ENCODE measurements at regions not wholly inside any gene's neighbourhood (a gene's known extent, or its start where the extent isn't known, plus 50 kb on each side); places are given as distances from the start of the nearest gene placed in this dataset.

DNA sequence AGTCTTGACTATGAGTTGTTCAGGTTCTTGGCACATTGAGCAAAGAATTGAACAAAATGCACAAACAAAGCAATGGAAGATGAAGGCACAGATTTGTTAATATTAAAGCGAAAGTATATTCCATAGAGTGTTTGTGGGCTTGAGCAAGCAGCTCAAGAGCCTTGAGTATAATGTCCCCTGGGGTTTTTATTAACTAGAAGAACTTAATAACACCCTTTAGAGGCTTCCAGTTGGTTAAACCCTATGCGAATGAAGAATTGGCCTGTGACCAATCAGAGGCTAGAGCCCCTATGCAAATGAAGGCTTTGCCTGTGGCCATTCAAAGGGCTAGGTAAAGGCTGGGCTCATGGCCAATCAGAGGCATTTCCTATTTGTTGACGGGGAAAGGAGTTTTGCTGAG is 135.3 kb upstream of the IL12B start:
- Histone ChIP-seq H3K4me1 (peaks cover 0 to 6% (median 0%) of the 10 kb centered on the region in 9 donors), H3K36me3 (no peaks in the 10 kb centered on the region), H3K27me3 (peaks cover 0 to 4% (median 0%) of the 10 kb centered on the region in 7 donors), H3K4me3 (no peak overlapping the region), H3K9me3 (no peaks in the 10 kb centered on the region), H3K27ac (no peak overlapping the region)
- no peak for DNase-seq
- intact Hi-C loops (cut with DNase I) = no loop called here
- TF ChIP-seq, protein P1, sequence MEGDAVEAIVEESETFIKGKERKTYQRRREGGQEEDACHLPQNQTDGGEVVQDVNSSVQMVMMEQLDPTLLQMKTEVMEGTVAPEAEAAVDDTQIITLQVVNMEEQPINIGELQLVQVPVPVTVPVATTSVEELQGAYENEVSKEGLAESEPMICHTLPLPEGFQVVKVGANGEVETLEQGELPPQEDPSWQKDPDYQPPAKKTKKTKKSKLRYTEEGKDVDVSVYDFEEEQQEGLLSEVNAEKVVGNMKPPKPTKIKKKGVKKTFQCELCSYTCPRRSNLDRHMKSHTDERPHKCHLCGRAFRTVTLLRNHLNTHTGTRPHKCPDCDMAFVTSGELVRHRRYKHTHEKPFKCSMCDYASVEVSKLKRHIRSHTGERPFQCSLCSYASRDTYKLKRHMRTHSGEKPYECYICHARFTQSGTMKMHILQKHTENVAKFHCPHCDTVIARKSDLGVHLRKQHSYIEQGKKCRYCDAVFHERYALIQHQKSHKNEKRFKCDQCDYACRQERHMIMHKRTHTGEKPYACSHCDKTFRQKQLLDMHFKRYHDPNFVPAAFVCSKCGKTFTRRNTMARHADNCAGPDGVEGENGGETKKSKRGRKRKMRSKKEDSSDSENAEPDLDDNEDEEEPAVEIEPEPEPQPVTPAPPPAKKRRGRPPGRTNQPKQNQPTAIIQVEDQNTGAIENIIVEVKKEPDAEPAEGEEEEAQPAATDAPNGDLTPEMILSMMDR (IDR thresholded peaks at IDR 0.05) = no peak
- 80 to 81% methylated on average over 3 of the region's 3 CpGs for WGBS, 2 donors
- ATAC-seq = no peak

DNA sequence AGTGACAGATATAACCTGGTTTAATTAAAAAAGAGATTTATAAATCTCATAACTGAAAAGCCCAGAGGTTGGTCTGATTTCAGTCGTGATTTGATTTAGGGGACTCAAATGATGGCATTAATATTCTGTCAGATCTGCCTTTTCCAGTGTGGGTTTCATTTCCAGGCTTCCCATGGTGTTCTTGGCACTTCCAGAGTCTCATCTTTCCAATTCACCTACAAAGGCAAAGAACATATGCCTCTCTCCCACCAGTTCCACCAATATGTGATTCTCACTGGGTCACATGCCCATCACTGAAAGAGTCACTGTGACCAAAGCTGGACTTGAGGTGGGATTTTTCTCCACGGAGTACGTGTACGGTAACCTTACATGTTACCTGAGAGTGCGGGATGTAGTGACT is 137.4 kb upstream of the IL12B start:
- Histone ChIP-seq H3K4me3 (no peak overlapping the region), H3K27ac (no peak overlapping the region)
- intact Hi-C loops (cut with DNase I) = no loop called here

DNA sequence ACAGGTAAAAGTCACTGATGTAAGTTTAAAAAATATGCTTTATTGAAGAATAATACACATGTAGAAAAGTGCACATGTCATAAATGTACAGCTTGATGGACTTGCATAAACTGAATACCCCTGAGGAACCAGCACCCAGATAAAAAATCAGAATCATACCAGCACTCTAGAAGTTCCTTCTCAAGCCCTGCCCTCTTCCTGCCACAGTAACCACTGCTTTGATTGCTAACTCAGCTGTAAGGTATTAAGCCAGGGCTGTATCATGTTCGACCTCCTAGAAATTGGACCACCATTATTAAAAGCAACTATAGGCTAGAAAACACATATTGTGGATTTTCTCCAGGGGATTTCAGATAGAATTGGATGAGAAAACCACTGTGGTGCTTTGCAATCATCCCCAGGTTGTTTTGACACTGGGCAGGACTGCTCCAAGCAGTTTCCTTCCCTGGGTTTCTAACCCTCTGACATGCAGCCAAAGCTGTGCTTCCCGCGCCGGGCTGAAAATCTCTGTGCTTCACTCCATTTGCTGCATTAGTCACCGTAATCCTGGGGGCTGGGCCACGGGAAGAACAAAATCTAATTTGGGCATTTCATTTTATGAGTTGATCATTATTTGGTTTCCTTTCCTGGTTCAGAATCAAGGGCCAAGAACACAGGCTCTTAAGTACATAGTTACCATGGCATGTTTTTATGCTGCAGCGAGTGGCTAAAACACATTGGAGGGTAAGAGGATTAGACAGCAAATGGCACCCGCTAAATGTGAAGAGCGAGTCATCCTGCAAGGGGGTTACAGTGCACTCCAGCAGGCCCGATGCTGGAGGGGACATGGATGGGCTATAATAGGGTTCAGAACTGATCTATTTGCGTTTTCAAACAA is 139.4 kb upstream of the IL12B start:
- Histone ChIP-seq H3K9me3 (peaks cover 0 to 11% (median 6%) of the 10 kb centered on the region in 11 donors), H3K4me3 (no peak overlapping the region), H3K27me3 (peaks cover 0 to 4% (median 0%) of the 10 kb centered on the region in 7 donors), H3K27ac (no peak overlapping the region), H3K36me3 (no peaks in the 10 kb centered on the region), H3K4me1 (peaks cover 0 to 6% (median 0%) of the 10 kb centered on the region in 9 donors)
- DNase-seq (no peak), ATAC-seq (no peak)
- intact Hi-C loops (cut with DNase I) = no loop called here
- WGBS, 2 donors = 85 to 91% methylated on average over 11 of the region's 11 CpGs
- TF ChIP-seq, protein P1 (IDR thresholded peaks at IDR 0.05) = no peak

More for the DNA sequence above, 137.4 kb upstream of the IL12B start:
- H3K9me3 ChIP-seq = no peaks in the 10 kb centered on the region
- no peaks in the 10 kb centered on the region for H3K36me3 ChIP-seq
- TF ChIP-seq, protein P1 (IDR thresholded peaks at IDR 0.05) = no peak
- DNase-seq (no peak), ATAC-seq (no peak)
- peaks cover 0 to 6% (median 0%) of the 10 kb centered on the region in 9 donors for H3K4me1 ChIP-seq
- WGBS, 2 donors = 92 to 96% methylated on average over 5 of the region's 5 CpGs
- H3K27me3 ChIP-seq = peaks cover 0 to 4% (median 0%) of the 10 kb centered on the region in 7 donors

DNA sequence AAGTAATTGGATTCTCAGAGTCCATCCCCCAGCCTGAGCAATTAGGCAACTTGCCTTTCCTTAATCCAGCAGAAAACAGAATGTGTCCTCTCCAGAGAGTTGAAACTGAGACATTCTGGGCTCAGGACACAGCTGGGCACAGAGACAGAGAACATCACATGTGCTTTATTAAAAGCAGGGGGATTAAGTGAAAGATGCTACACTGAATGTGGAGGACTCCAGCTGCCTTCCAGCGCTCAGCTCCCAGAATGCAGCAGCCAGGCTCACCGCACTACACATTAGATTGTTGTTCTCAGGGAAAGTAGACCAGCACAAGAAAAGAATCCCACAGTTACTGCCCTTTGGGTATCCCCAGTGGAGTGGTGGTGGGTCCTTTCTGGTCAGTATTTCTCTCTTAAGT is 141.6 kb upstream of the IL12B start:
- Histone ChIP-seq H3K9me3 (peaks cover 0 to 26% (median 16%) of the 10 kb centered on the region in 11 donors), H3K4me1 (peaks cover 0 to 6% (median 0%) of the 10 kb centered on the region in 9 donors), H3K4me3 (no peak overlapping the region), H3K27ac (no peak overlapping the region), H3K27me3 (no peaks in the 10 kb centered on the region), H3K36me3 (no peaks in the 10 kb centered on the region)
- DNase-seq (peak; percentile 13 to 20), ATAC-seq (peak; percentile 49 to 93 (median 70))
- TF ChIP-seq, protein P1 (IDR thresholded peaks at IDR 0.05) = no peak
- 67 to 73% methylated on average over 2 of the region's 2 CpGs for WGBS, 2 donors
- intact Hi-C loops (cut with DNase I) = no loop called here

All from heart right ventricle (tissue), 16 donors.